IMR-90 (cell line): ENCODE measurements at regions not wholly inside any gene's neighbourhood (a gene's known extent, or its start where the extent isn't known, plus 50 kb on each side); places are given as distances from the start of the nearest gene placed in this dataset.

Experiments
- ATAC-seq: fragments of 200-7000 bp; cut with Tn5 transposase; 2 replicates; pipeline ENCODE4 v1.9.1; 2020; ENCODE audit warnings: low read depth, mild to moderate bottlenecking, moderate library complexity
- BruUV-seq: library from RNA; stranded (reverse); fragments of 400-500 nt; replicated peaks from 2 replicates; lab custom pipeline; 2021; lab: Mats Ljungman, UMichigan
- CTCF ChIA-PET: fragments of 300-600 bp; formaldehyde crosslinking; extraction: SDS; loops from one replicate; lab custom pipeline; 2021; ENCODE audit warnings: antibody characterized with exemption; lab: Yijun Ruan, JAX
- POLR2A ChIA-PET: fragments of 300-600 bp; sonication (Branson Sonifier 250); formaldehyde crosslinking; loops from one replicate; lab custom pipeline; 2022; ENCODE audit warnings: antibody characterized with exemption; ENCODE audit not compliant: unreplicated experiment; lab: Charles Lee
- DNase-seq: peaks from one replicate; pipeline ENCODE4 v3.0.0; 2013
- H2AFZ ChIP-seq: replicated peaks from 2 replicates; pipeline ENCODE3; 2013; ENCODE audit warnings: low read length, mild to moderate bottlenecking; ENCODE audit not compliant: poor library complexity
- H2AK5ac ChIP-seq: 2 replicates; pipeline ENCODE4 v1.6.1; 2013; ENCODE audit warnings: low read depth, low read length, inconsistent platforms
- H2AK9ac ChIP-seq: replicated peaks from 2 replicates; pipeline ENCODE3; 2013; ENCODE audit warnings: mild to moderate bottlenecking, low read depth, low read length, moderate library complexity; ENCODE audit not compliant: poor library complexity
- H2BK120ac ChIP-seq: 2 replicates; pipeline ENCODE4 v1.6.1; 2013; ENCODE audit warnings: low read depth, low read length, inconsistent platforms
- H2BK15ac ChIP-seq: 3 replicates; pipeline ENCODE4 v1.6.1; 2013; ENCODE audit warnings: low read depth, low read length, inconsistent platforms
- H2BK20ac ChIP-seq: 2 replicates; pipeline ENCODE4 v1.6.1; 2013; ENCODE audit warnings: low read depth, mild to moderate bottlenecking, inconsistent platforms, low read length, moderate library complexity
- H2BK5ac ChIP-seq: 2 replicates; pipeline ENCODE4 v1.6.1; 2013; ENCODE audit warnings: mild to moderate bottlenecking, low read depth, low read length, inconsistent platforms; ENCODE audit not compliant: poor library complexity, severe bottlenecking
- H3K14ac ChIP-seq: replicated peaks from 2 replicates; pipeline ENCODE4 v1.6.1; 2013; ENCODE audit warnings: low read depth, low read length, inconsistent platforms
- H3K18ac ChIP-seq: 2 replicates; pipeline ENCODE4 v1.6.1; 2013; ENCODE audit warnings: low read depth, low read length, control low read depth
- H3K23ac ChIP-seq: 2 replicates; pipeline ENCODE4 v1.6.1; 2013; ENCODE audit warnings: low read depth, low read length, inconsistent platforms
- H3K27ac ChIP-seq: 2 replicates; pipeline ENCODE4 v1.5.1; 2013; ENCODE audit warnings: mild to moderate bottlenecking, control low read depth, low read length; ENCODE audit not compliant: insufficient read depth
- H3K27me3 ChIP-seq: 2 replicates; pipeline ENCODE4 v1.6.1; 2013; ENCODE audit warnings: low read length; ENCODE audit not compliant: control insufficient read depth, insufficient read depth
- H3K36me3 ChIP-seq: 2 replicates; pipeline ENCODE4 v1.6.1; 2013; ENCODE audit warnings: low read length, mixed read lengths; ENCODE audit not compliant: control insufficient read depth, insufficient read depth
- H3K4ac ChIP-seq: 2 replicates; pipeline ENCODE4 v1.6.1; 2013; ENCODE audit warnings: low read depth, low read length, inconsistent platforms
- H3K4me1 ChIP-seq: 2 replicates; pipeline ENCODE4 v1.6.1; 2013; ENCODE audit warnings: low read length, mixed read lengths; ENCODE audit not compliant: control insufficient read depth, insufficient read depth
- H3K4me2 ChIP-seq: 2 replicates; pipeline ENCODE4 v1.6.1; 2013; ENCODE audit warnings: low read depth, mild to moderate bottlenecking, control low read depth, low read length, moderate library complexity
- H3K4me3 ChIP-seq: 2 replicates; pipeline ENCODE4 v1.5.1; 2013; ENCODE audit warnings: low read depth, mild to moderate bottlenecking, control low read depth, low read length, moderate library complexity; ENCODE audit not compliant: insufficient read depth
- H3K56ac ChIP-seq: 2 replicates; pipeline ENCODE4 v1.6.1; 2013; ENCODE audit warnings: low read length, inconsistent platforms; ENCODE audit not compliant: insufficient read depth; ENCODE audit errors: extremely low read depth
- H3K79me1 ChIP-seq, 2 experiments: 2 replicates each; pipeline ENCODE4 v1.6.1; 2013; ENCODE audit warnings: low read length in 2 of 2, inconsistent platforms in 1 of 2, low read depth in 1 of 2
- H3K9ac ChIP-seq: 2 replicates; pipeline ENCODE4 v1.6.1; 2013; ENCODE audit warnings: low read depth, low read length, control low read depth
- H3K9me1 ChIP-seq: 2 replicates; pipeline ENCODE4 v1.6.1; 2013; ENCODE audit warnings: low read length, inconsistent platforms; ENCODE audit not compliant: insufficient read depth
- H3K9me3 ChIP-seq: 2 replicates; pipeline ENCODE4 v1.6.1; 2013; ENCODE audit warnings: low read length; ENCODE audit not compliant: control insufficient read depth, insufficient read depth
- H4K20me1 ChIP-seq: 2 replicates; pipeline ENCODE4 v1.6.1; 2013; ENCODE audit warnings: low read length, inconsistent platforms; ENCODE audit not compliant: insufficient read depth
- H4K5ac ChIP-seq: 2 replicates; pipeline ENCODE4 v1.6.1; 2013; ENCODE audit warnings: mild to moderate bottlenecking, low read depth, low read length, control low read depth
- H4K8ac ChIP-seq, 2 experiments: 2 replicates each; pipeline ENCODE4 v1.6.1; 2013; ENCODE audit warnings: low read depth in 2 of 2, low read length in 2 of 2, control low read depth in 1 of 2, inconsistent platforms in 1 of 2
- H4K91ac ChIP-seq: 2 replicates; pipeline ENCODE4 v1.6.1; 2013; ENCODE audit warnings: low read depth, low read length, inconsistent platforms; ENCODE audit not compliant: insufficient read depth
- CEBPB ChIP-seq: IDR thresholded peaks from 2 replicates; pipeline ENCODE4 v1.6.1; 2012; ENCODE audit warnings: low read depth, low read length, improper control_type of control experiment
- NFE2L2 ChIP-seq: fragments of 150-350 bp; IDR thresholded peaks from 2 replicates; pipeline ENCODE4 v1.6.1; 2016; ENCODE audit warnings: low read depth, mild to moderate bottlenecking, low read length
- RAD21 ChIP-seq: IDR thresholded peaks from 2 replicates; pipeline ENCODE4 v1.6.1; 2012; ENCODE audit warnings: low read length, improper control_type of control experiment
- WGBS, 2 experiments: methylation state at CpG; one replicate each; pipeline versions ENCODE4 v1.1.5 to v1.1.7; 2013; ENCODE audit warnings: missing lambda C conversion rate in 2 of 2; ENCODE audit not compliant: insufficient read length in 1 of 2; ENCODE audit errors: extremely low coverage in 2 of 2; 5-methylcytosine and 5-hydroxymethylcytosine counted together
- dilution Hi-C: fragments of 300-500 bp; cut with HindIII; formaldehyde crosslinking; loops from one replicate; pipeline ENCODE4 v1.14.3; 2018; ENCODE audit warnings: low sequenced_read_pairs; ENCODE audit not compliant: unreplicated experiment
- in situ Hi-C: fragments of 300-500 bp; cut with MboI; formaldehyde crosslinking; loops from 3 replicates; pipeline ENCODE4 v1.14.3; 2019; ENCODE audit warnings: low sequenced_read_pairs, inconsistent platforms, mixed read lengths
- intact Hi-C: fragments of 100-400 bp; cut with micrococcal nuclease; formaldehyde crosslinking; loops from 2 replicates; pipeline ENCODE4 v1.10.0; 2022

GRCh38 chr2:160583146-160583535 lies 89.5 kb upstream of the RBMS1 start:
- Histone ChIP-seq H3K79me1 (peaks cover 0 to 3% of the 10 kb centered on the region in 2 experiments; a peak in 1 of 4 replicates), H3K23ac (no peak overlapping the region), H3K4me3 (no peak overlapping the region), H2BK120ac (peak overlapping the region; percentile 67), H2AFZ (peak overlapping the region; percentile 46), H3K9me1 (peaks cover 20% of the 10 kb centered on the region), H3K27me3 (no peaks in the 10 kb centered on the region), H3K4ac (peak overlapping the region; percentile 47), H4K8ac (peak overlapping the region; percentile 7 to 48; a peak in 3 of 4 replicates), H3K56ac (no peak overlapping the region; the same call in 1 of the 2 replicates), H3K9me3 (no peaks in the 10 kb centered on the region), H3K27ac (peak overlapping the region; percentile 70; the same call in 1 of the 2 replicates), H3K36me3 (no peaks in the 10 kb centered on the region), H2AK5ac (peak overlapping the region; percentile 5; the same call in 1 of the 2 replicates), H3K9ac (peak overlapping the region; percentile 15), H2BK20ac (peak overlapping the region; percentile 70), H4K20me1 (no peaks in the 10 kb centered on the region), H3K4me1 (peaks cover 18% of the 10 kb centered on the region), H2BK15ac (peak overlapping the region; percentile 41; the same call in 2 of the 3 replicates), H3K14ac (no peak overlapping the region; the same call in 1 of the 2 replicates), H4K91ac (peak overlapping the region; percentile 37), H2AK9ac (no peak overlapping the region), H3K18ac (peak overlapping the region; percentile 80), H2BK5ac (peak overlapping the region; percentile 91), H4K5ac (peak overlapping the region; percentile 55; the same call in 1 of the 2 replicates), H3K4me2 (peak overlapping the region; percentile 52)
- DNase-seq (peak; percentile 41), ATAC-seq (peak; percentile 38)
- no CpG with 5 or more reads among the region's 1 CpG for WGBS, 2 experiments
- no TSS peak for BruUV-seq
- TF ChIP-seq NFE2L2 (no peak), RAD21 (no peak), CEBPB (no peak)
- intact Hi-C loops = loop anchor here (2.0 to 10.0 kb wide), 4 partner anchors 90 to 389 kb away; partner anchors contain the start of gene RBMS1
- ChIA-PET CTCF (interaction anchor here (0.5 to 0.7 kb wide), 4 partner anchors 95 to 776 kb away, joined by 3 to 4 read pairs (median 4); no protein-coding TSS in a partner anchor), POLR2A (interaction anchor here (0.6 kb wide), 1 partner anchor 229 kb away, joined by 11 read pairs; no protein-coding TSS in a partner anchor)
- in situ Hi-C loops = no loop called here
- dilution Hi-C loops = no loop called here
